Suprapubic skin (tissue), 4 donors: ENCODE measurements at regions not wholly inside any gene's neighbourhood (a gene's known extent, or its start where the extent isn't known, plus 50 kb on each side); places are given as distances from the start of the nearest gene placed in this dataset.

Source experiments
- POLR2A ChIP-seq, 2 donors: fragments of 450-650 bp; IDR thresholded peaks; one replicate each; pipeline ENCODE4 v1.6.1; 2017; ENCODE audit warnings: antibody characterized with exemption in 2 of 2, mild to moderate bottlenecking in 2 of 2, moderate library complexity in 2 of 2
- POLR2AphosphoS5 ChIP-seq, 3 donors: sonication (generic); formaldehyde crosslinking; IDR thresholded peaks; one replicate each; pipeline ENCODE4 v1.6.1; 2017; ENCODE audit warnings: antibody characterized with exemption in 3 of 3
- TF ChIP-seq, protein P1 (sequence below), 2 donors: fragments of 200-600 bp in 1 of 2; fragments of 450-650 bp in 1 of 2; sonication (generic) in 1 of 2; IDR thresholded peaks; one replicate each; pipeline ENCODE4 v1.5.1; 2016 to 2019; ENCODE audit warnings: antibody characterized with exemption in 2 of 2, mild to moderate bottlenecking in 1 of 2, moderate library complexity in 1 of 2

DNA sequence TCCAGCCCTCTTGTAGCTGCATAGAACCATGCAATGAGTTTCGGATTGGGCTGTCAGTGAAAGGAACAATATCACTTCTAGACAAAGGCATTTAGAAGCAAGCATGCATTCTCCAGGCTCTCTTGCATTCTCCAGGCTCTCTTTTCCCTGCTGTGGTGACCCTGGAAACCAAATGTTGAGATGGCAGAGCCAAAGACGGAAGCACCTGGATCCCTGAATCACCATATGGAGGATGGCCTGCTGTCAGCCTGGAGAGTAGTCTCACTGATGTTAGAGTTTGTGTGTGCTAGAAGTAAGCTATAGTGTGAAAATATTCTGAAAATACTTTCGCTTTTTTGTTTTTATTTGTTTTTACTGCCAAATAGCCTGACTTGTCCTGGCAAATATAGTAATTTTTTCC, 203.9 kb downstream of the C1D start:
- no peak for TF ChIP-seq POLR2A (IDR thresholded peaks at IDR 0.05)
- TF ChIP-seq, protein P1, sequence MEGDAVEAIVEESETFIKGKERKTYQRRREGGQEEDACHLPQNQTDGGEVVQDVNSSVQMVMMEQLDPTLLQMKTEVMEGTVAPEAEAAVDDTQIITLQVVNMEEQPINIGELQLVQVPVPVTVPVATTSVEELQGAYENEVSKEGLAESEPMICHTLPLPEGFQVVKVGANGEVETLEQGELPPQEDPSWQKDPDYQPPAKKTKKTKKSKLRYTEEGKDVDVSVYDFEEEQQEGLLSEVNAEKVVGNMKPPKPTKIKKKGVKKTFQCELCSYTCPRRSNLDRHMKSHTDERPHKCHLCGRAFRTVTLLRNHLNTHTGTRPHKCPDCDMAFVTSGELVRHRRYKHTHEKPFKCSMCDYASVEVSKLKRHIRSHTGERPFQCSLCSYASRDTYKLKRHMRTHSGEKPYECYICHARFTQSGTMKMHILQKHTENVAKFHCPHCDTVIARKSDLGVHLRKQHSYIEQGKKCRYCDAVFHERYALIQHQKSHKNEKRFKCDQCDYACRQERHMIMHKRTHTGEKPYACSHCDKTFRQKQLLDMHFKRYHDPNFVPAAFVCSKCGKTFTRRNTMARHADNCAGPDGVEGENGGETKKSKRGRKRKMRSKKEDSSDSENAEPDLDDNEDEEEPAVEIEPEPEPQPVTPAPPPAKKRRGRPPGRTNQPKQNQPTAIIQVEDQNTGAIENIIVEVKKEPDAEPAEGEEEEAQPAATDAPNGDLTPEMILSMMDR (IDR thresholded peaks at IDR 0.05), result no peak
- no peak for TF ChIP-seq POLR2AphosphoS5 (IDR thresholded peaks at IDR 0.05)
